Suprapubic skin (tissue), 3 donors: ENCODE measurements at regions not wholly inside any gene's neighbourhood (a gene's known extent, or its start where the extent isn't known, plus 50 kb on each side); places are given as distances from the start of the nearest gene placed in this dataset.

ENCODE experiments used
- POLR2A ChIP-seq, 2 donors: fragments of 450-650 bp; IDR thresholded peaks; one replicate each; pipeline ENCODE4 v1.6.1; 2017; ENCODE audit warnings: antibody characterized with exemption in 2 of 2, mild to moderate bottlenecking in 2 of 2, moderate library complexity in 2 of 2
- TF ChIP-seq, protein P1 (sequence below), 2 donors: fragments of 200-600 bp in 1 of 2; fragments of 450-650 bp in 1 of 2; sonication (generic) in 1 of 2; IDR thresholded peaks; one replicate each; pipeline ENCODE4 v1.5.1; 2016 to 2019; ENCODE audit warnings: antibody characterized with exemption in 2 of 2, mild to moderate bottlenecking in 1 of 2, moderate library complexity in 1 of 2

DNA sequence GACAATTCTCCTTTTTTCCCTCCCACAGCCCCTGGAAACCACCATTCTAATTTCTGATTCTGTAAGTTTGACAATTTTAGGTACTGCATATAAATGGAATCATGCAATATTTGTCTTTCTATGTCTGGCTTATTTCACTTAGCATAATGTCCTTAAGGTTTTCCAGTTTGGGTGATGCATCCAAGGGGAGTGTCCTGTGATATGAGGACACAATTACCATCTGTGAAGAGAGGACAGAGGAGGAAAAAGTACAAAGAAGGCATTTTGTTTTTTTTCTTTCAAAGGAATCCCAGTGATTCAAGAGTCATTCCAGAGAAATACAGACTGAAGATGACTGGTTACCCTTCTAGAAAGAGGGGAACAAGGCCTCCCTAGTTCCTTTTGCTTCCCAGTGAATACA lies 514.7 kb upstream of the TGFBR2 start:
- TF ChIP-seq, protein P1, sequence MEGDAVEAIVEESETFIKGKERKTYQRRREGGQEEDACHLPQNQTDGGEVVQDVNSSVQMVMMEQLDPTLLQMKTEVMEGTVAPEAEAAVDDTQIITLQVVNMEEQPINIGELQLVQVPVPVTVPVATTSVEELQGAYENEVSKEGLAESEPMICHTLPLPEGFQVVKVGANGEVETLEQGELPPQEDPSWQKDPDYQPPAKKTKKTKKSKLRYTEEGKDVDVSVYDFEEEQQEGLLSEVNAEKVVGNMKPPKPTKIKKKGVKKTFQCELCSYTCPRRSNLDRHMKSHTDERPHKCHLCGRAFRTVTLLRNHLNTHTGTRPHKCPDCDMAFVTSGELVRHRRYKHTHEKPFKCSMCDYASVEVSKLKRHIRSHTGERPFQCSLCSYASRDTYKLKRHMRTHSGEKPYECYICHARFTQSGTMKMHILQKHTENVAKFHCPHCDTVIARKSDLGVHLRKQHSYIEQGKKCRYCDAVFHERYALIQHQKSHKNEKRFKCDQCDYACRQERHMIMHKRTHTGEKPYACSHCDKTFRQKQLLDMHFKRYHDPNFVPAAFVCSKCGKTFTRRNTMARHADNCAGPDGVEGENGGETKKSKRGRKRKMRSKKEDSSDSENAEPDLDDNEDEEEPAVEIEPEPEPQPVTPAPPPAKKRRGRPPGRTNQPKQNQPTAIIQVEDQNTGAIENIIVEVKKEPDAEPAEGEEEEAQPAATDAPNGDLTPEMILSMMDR (IDR thresholded peaks at IDR 0.05): no peak
- no peak for TF ChIP-seq POLR2A (IDR thresholded peaks at IDR 0.05)
